ENCODE measurements at regions not wholly inside any gene's neighbourhood (a gene's known extent, or its start where the extent isn't known, plus 50 kb on each side); places are given as distances from the start of the nearest gene placed in this dataset.
"Not testable (repeated sequence)": the region's sequence is repeated elsewhere in the genome, so short reads cannot be mapped to it uniquely, and the experiment has no call there.

DNA sequence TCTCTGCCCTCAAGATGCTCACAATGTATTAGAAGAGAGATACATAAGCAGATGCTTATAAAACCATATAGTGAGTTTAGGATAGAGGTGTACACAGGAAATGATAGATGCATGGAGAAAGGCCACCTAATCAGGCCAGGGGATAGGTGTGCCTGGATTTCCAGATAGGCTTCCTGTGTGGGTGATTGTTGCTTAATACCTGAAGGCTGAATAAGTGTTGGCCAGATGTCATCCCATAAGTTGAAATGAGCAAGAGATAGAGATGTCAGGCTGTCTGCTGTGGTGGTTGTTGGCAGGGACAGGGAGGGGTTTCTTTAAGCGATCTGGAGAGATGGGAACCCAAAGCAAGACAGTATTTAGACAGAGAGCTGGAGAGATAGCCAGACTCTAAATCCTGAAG is 109.8 kb upstream of the SGK1 start:
- no peaks in the 10 kb centered on the region for H3K36me3 ChIP-seq
- no peaks in the 10 kb centered on the region for H3K4me1 ChIP-seq
- no peak for DNase-seq
- intact Hi-C loops (cut with DNase I; ENCODE audit: low total_unique reads): no loop called here
- no peak for TF ChIP-seq POLR2A (IDR thresholded peaks at IDR 0.05)
- TF ChIP-seq, protein P1, sequence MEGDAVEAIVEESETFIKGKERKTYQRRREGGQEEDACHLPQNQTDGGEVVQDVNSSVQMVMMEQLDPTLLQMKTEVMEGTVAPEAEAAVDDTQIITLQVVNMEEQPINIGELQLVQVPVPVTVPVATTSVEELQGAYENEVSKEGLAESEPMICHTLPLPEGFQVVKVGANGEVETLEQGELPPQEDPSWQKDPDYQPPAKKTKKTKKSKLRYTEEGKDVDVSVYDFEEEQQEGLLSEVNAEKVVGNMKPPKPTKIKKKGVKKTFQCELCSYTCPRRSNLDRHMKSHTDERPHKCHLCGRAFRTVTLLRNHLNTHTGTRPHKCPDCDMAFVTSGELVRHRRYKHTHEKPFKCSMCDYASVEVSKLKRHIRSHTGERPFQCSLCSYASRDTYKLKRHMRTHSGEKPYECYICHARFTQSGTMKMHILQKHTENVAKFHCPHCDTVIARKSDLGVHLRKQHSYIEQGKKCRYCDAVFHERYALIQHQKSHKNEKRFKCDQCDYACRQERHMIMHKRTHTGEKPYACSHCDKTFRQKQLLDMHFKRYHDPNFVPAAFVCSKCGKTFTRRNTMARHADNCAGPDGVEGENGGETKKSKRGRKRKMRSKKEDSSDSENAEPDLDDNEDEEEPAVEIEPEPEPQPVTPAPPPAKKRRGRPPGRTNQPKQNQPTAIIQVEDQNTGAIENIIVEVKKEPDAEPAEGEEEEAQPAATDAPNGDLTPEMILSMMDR (IDR thresholded peaks at IDR 0.05): no peak
- H3K27me3 ChIP-seq: no peaks in the 10 kb centered on the region
- H3K27ac ChIP-seq: no peak overlapping the region
- no peaks in the 10 kb centered on the region for H3K9me3 ChIP-seq
- H3K4me3 ChIP-seq: no peak overlapping the region

DNA sequence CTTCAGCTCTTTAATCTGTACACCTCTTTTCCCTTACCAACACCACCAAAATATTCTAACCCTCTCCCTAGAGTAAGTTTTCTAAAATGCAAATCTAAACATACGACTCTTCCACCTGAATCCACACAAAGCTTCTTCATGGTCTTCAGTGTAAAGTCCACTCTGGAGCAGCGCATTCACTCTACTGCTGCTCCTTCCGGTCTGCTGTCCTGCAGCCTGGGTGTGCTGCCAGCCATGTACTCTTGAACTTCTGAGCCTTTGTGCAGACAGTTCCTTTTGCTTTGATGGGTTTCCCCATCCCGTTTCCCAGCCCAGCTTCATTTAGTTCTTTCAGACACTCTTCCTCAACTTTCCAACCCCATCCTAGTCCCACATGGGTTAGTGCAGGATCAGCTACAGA is 108.7 kb upstream of the SGK1 start:
- TF ChIP-seq, protein P1 (IDR thresholded peaks at IDR 0.05): no peak
- TF ChIP-seq POLR2A (IDR thresholded peaks at IDR 0.05): no peak
- Histone ChIP-seq H3K4me3 (no peak overlapping the region), H3K27me3 (no peaks in the 10 kb centered on the region), H3K27ac (no peak overlapping the region), H3K4me1 (no peaks in the 10 kb centered on the region), H3K9me3 (no peaks in the 10 kb centered on the region), H3K36me3 (no peaks in the 10 kb centered on the region)
- DNase-seq: no peak
- intact Hi-C loops (cut with DNase I; ENCODE audit: low total_unique reads): no loop called here

DNA sequence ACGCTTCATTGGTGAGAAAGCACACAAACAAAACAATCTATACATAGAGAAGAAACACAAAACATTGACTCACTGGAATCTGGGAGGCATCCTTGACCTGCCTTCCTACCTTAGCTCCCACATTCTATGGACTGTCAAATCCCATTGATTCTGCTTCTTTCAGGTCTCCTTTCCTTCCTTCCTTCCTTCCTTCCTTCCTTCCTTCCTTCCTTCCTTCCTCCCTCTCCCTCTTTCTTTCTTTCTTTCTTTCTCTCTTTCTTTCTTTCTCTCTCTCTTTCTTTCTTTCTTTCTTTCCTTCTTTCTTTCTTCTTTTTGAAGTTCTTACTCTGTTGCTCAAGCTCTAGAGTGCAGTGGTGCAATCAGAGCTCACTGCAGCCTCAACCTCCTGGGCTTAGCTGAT is 108.0 kb upstream of the SGK1 start:
- H3K4me1 ChIP-seq; H3K27ac ChIP-seq; H3K4me3 ChIP-seq; H3K36me3 ChIP-seq; H3K27me3 ChIP-seq; intact Hi-C loops (cut with DNase I; ENCODE audit: low total_unique reads); DNase-seq; H3K9me3 ChIP-seq: not testable (repeated sequence)

DNA sequence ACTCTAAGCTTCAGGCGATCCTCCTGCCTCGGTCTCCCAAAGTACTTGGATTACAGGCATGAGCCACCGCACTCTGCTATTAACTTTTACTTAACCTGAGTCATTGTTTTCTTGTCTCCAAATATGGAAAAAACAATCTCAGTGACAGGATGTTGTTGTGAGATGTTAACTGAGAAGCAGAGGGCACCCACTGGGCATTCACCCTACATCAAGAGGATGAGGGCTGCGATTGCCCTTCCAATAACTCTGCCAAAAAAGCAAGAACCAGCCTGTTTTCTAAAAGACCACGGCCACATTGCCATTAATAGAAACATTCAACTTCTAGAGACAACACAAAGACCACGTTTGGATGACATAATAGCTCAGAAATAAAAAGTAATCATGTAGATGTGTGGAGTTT is 107.6 kb upstream of the SGK1 start:
- TF ChIP-seq POLR2A (IDR thresholded peaks at IDR 0.05): no peak
- TF ChIP-seq, protein P1 (IDR thresholded peaks at IDR 0.05): no peak
- no peak for DNase-seq
- Histone ChIP-seq H3K4me1 (no peaks in the 10 kb centered on the region), H3K27ac (no peak overlapping the region), H3K36me3 (no peaks in the 10 kb centered on the region), H3K9me3 (no peaks in the 10 kb centered on the region), H3K27me3 (no peaks in the 10 kb centered on the region), H3K4me3 (no peak overlapping the region)
- intact Hi-C loops (cut with DNase I; ENCODE audit: low total_unique reads): no loop called here

DNA sequence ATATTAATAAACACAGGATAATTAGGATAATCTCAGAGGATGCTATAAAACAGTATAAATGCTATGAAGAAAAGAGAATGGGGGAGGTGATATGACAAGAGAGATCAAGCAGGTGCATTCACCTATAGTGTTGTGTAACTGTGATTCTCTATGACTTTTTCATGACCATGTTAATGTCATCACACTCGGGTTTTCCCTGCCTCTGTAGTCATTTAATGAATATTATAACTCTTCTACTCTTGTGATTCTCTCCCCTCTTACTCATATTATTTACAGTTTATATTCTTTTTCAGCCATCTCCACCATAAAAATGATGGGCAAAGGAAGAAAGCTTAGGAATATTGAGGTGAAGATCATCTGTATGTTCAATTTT is 106.9 kb upstream of the SGK1 start:
- TF ChIP-seq, protein P1 (IDR thresholded peaks at IDR 0.05): no peak
- TF ChIP-seq POLR2A (IDR thresholded peaks at IDR 0.05): no peak
- intact Hi-C loops (cut with DNase I; ENCODE audit: low total_unique reads): no loop called here

DNA sequence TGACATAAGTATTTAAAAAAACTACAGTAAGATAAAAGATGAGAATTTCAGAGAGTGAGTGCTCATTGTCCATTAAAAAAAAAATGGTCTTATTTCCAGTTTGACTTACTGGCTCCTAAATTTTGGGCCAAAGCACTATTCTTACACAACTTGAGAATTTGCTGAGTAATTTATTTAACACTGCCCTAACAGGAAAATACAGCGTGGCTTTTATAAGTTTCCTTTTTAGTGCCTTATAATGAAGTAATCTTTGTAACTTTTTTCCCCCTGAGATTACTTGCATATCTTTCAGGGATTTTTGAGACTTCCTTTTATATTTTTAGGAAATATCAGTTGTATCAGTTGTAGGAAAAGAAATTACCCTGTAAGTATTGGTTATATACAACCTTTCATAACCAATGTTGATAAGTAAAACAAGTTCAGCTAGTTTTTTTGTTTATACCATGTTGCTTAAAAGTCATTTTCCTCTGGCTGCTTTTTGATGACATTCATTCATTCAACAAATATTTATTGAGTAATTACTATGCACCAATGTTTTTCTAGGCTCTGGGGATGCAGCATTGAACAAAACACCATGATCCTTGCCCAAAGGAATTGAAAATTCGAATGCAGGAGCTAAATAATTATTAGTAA is 106.4 kb upstream of the SGK1 start:
- Histone ChIP-seq H3K4me1 (no peaks in the 10 kb centered on the region), H3K9me3 (no peaks in the 10 kb centered on the region), H3K27ac (no peak overlapping the region), H3K36me3 (no peaks in the 10 kb centered on the region), H3K27me3 (no peaks in the 10 kb centered on the region), H3K4me3 (no peak overlapping the region)
- no peak for TF ChIP-seq POLR2A (IDR thresholded peaks at IDR 0.05)
- TF ChIP-seq, protein P1 (IDR thresholded peaks at IDR 0.05): no peak
- no peak for DNase-seq
- intact Hi-C loops (cut with DNase I; ENCODE audit: low total_unique reads): no loop called here

More for the DNA sequence above, 106.9 kb upstream of the SGK1 start:
- H3K27ac ChIP-seq: no peak overlapping the region
- H3K27me3 ChIP-seq: no peaks in the 10 kb centered on the region
- no peaks in the 10 kb centered on the region for H3K36me3 ChIP-seq
- no peak for DNase-seq
- no peaks in the 10 kb centered on the region for H3K4me1 ChIP-seq
- H3K9me3 ChIP-seq: no peaks in the 10 kb centered on the region
- H3K4me3 ChIP-seq: no peak overlapping the region

All from uterus (tissue), 3 donors.